Activated CD8-positive, alpha-beta memory T cell treated with anti-CD3 and anti-CD28 coated beads for 24 hours (primary cell): ENCODE measurements at regions not wholly inside any gene's neighbourhood (a gene's known extent, or its start where the extent isn't known, plus 50 kb on each side); places are given as distances from the start of the nearest gene placed in this dataset.
"Not testable (repeated sequence)": the region's sequence is repeated elsewhere in the genome, so short reads cannot be mapped to it uniquely, and the experiment has no call there.

Experiments
- DNase-seq: peaks from one replicate; pipeline ENCODE4 v3.0.0-alpha.2; 2020

DNA sequence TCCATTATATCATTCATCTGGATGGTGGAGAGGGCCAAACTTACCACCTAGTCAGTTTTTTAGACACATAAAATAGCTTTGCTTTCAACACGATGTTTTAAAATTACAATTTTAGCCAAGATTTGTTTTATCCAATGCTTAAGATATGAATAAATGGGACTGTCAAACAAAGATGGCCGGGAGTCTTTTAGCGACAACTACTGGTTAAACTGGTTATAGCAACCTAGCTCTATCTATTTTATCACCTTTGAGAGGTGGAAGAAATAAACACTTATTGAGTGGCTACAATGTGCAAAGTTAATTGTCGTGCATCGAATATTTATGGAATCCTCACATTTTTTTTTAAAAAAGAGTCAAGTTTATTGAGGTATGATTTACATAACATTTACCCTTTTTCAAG lies 279.8 kb downstream of the MIAT start:
- DNase-seq = no peak

DNA sequence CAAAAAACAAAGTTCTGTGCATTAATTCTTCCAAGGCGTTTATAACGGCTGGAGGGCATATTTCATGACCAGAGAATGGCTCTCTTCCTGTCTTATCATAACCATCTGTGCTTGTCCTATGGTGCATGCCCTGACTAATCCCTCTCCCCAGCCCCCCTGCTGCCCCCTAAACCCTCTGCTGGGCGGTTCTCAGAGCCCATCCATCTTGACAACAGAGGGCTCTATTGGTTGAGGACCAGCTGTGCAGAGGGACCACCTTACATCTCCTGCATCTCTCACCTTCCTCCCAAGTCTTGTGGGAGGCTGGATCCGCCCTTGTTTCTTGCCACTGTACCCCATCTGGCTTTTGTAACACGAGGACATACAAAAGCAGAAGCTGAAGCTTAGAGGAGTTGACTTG lies 282.1 kb downstream of the MIAT start:
- DNase-seq = no peak

DNA sequence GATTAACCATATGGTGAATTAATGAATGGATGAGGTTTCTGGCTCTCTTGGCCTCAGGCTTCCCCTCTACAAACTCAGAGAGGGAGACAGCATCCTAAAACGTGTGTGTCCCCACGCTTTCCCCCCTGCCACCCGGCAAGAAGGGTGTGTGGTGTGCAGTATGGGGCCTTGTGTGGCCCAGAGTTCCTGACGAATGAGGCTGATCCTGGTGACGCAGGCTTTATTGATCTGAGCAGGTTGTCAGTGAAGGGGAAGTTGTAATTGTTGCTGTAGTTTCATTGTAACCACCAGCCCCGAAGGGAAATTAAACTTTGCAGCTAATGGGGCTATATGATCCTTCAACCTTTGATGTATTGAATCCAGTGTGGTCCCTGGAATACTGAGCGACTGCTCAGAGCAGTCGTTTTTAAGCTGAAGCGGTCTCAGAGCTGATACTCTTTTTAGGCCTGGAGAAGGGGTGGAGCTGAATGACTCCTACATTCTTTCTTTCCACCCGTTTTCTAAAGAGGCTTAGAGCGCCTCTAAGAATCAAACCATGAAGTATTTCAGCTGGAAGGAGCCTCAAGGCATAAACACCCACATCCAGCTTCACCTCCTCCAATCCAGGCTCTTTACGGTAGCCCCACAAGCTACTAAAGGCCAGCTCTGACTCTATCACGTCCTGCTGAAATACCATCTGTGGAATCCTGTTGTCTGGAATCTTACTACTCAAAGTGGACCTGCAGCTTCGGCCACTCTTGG lies 284.7 kb downstream of the MIAT start:
- no peak for DNase-seq

DNA sequence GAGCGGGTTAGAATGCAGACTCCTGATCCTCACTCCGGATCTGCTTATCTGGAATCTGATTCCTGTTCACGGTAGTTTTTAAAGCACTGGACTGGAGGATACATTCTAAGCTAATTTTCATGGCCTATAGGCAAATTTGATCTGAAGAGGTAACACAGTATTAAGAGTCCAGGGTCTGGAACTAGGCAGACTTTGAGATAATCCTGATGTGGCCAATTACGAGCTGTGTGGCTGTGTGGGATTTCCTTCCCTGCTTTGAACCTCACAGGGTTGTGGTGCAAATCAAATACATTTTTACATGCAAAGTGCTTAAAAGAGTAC lies 285.2 kb downstream of the MIAT start:
- no peak for DNase-seq

DNA sequence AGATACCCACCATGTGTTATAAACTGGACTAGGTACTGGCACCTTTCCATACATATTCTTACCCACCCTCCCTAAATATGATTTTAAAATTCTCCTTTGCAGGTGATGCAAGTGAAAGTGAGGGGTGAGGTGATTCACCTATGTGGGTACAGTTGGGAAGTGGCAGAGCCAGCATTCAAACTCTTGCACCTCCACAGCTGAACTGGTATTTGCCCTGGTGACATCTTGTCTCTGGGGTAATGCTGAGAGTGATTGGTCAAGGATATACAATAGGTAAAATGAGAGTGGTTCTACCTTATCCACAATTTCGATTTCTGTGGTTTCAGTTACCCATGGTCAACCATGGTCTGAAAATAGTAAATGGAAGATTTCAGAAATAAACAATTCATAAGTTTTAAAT lies 288.2 kb downstream of the MIAT start:
- DNase-seq = no peak

DNA sequence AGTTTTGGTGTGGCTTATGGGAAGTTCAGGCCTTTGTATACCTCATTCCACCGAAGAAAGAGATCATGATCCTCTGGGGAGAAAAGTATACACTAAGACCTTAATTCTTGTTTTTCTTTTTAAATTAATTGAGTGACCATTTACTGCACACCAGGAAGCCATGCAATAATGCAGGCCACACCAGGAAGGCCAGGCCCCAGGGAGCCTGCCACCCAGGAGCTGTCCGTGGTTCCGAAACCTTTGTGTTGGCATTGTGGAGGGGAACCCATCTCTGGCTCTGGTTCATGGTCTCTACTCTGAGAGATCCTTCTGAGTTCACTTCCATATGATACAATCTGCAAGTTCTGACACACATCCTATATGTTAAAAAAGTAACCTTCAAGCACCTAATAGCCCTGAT lies 291.8 kb downstream of the MIAT start:
- no peak for DNase-seq

DNA sequence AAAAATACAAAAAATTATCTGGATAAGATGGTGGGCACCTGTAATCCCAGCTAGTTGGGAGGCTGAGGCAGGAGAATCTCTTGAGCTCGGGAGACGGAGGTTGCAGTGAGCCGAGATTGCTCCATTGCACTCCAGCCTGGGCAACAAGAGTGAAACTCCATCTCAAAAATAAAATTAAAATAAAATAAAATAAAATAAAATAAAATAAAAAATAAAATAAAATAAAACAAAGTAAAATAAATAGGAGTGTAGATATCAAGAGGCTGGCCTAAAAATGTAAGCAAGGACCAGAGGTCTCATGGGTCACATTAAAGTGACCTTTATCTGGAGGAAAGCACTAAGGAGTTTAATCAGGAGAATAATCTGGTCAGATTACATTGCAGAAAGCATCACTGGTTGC lies 293.8 kb downstream of the MIAT start:
- DNase-seq = not testable (repeated sequence)

DNA sequence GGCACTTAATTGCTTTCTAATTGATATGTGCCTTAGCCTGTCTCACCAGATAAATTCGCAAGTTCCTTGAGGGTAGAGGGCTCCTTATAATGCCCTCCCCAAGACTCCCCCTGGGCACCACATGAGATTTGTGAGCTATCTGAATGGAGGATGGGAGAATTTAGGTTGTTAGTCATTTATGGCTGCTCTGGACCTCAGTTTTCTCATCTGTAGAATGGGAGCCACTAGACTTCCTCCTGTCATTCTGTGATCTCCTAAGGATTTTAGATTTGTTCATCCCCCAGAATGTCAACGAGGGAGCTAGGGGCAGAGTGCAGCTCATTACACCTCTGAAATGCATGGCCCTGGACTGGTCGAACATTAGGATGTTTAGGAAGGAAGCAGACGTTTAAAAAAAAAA lies 294.6 kb downstream of the MIAT start:
- DNase-seq = no peak

DNA sequence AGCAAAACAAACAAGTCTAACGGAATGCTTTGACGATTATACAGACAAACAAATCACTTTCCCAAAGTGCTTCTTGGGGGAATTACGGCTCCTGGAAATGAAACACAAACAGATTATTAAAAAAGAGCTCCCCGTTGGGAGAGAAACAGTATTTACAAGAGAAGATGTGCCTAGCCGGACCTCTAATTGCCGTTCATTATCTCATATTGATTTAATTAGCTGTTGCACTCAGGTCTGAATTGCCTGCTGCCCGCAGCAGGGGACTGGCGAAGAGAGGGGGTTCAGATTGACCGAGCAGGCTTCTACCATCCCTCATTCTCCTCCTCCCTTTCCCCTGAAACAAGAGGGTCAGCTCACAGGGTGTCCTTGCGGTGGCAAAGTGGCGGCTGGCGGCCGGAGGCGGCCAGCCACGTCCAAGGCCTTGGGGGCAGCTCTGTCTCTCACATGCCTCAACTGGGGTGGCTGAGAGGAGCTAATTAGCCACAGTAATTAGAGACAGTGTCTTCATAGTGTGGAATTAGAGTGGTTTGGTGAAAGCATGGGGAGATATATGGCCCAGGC lies 295.1 kb downstream of the MIAT start:
- DNase-seq = no peak

DNA sequence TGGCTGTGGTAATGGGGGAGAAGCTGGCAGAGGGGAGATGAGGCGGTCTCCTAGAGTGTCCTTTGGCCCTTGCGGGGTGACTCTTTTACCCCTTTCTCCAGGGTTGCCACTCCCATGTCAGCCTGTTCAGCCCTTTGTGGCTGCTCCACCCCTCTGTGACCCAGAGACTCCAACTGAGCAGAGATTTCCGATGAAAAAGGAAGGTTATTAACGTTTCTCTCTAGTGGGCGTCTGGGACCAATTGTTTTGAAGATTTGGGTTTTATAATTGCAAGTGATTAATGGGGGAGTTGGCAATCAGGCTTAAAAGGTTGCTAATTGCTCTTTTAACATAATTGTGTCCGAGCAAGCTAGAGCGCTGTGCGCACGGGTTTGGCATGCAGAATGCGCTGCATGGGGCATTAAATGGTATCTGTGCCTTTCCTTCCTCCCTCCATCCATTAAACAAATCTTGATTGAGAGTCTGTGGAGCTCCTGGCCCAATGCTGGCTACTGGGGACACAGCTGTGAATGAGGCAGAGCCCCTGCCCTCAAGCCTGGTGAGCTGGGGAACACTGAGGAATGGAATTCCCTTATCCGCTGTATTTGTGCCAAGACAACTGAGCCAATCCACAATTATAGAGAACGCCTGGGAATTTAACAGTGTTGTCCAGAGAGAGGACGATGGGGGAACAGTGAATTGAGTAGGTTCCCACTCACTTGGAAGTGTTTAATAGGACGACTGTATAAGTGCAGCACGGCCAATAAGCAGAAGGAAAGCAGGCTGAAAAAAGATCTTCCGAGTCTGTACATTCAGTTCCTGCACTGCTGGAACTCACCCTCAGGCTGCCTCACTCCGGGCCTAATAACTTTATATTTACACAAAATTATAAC lies 295.9 kb downstream of the MIAT start:
- no peak for DNase-seq

DNA sequence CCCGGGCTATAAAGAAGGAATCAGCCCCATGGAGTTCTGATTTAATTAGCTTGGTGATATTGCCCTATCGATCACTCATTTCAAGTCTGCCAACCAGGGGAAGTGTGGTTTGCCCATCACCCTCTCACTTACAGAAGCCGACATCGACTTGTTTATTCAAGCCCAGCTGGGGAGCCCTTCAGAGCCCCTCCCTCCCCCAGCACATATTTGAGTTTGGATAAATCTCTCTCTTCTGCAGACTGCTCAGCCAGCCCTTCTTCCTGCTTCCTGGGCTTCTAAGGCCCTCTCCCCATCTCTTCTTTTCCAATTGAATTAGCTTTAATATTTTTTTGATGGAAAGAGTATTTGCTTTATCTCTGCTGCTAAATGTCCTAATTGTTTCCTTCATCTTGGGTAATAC lies 299.0 kb downstream of the MIAT start:
- no peak for DNase-seq

DNA sequence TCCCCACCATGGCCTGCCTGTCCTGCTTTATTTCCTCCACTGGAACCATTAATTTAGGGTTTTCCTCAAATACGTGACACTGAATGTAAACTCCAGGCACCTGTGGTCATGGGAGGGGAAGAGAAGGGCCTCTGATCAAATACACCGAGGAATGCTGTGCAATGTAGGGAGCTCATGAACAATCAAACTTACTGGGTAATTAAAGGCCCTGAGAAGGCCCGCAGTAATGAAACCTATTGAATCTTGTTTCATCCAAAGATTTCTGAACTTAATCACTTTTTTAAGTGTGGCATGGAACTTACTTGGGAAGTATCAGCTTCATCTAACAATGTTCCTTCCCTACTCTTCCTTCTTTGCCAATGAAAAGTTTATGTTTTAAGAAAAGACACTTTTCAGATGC lies 299.8 kb downstream of the MIAT start:
- DNase-seq = no peak

DNA sequence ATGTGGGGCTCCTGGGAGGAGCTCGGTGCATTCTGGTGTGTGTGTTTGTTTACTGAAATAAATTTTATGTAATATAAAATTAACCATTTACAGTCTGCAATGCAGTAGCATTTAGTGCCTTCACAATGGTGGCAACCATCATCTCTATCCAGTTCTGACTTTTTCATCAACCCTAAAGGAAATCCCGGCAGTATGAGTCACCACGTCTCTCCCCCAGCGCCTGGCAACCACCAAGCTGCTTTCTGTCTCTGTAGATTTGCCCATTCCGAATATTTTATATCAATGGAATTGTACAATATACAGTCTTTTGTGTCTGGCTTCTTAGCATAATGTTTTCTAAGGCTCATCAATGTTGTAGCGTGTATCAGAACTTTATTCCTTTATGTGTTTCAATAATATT lies 300.5 kb downstream of the MIAT start:
- no peak for DNase-seq

DNA sequence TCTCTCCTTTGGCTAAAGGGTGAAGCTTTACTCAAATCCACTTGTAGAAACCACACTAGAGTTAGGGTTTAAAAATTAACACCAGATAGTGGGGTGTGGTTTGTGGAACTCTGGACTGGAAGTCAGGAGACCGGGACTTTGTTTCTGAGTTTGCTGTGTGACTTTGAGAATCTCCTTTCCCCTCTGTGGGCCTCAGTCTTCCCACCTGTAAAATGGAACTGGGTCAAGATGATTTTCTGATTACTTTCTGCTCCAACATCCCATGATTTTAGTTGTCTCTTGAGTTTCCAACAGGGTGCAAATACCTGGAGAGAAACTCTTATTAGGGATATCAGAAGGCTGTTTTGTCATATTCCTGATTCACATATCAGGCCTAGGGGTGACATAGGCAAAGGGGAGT lies 301.0 kb downstream of the MIAT start:
- DNase-seq = no peak

DNA sequence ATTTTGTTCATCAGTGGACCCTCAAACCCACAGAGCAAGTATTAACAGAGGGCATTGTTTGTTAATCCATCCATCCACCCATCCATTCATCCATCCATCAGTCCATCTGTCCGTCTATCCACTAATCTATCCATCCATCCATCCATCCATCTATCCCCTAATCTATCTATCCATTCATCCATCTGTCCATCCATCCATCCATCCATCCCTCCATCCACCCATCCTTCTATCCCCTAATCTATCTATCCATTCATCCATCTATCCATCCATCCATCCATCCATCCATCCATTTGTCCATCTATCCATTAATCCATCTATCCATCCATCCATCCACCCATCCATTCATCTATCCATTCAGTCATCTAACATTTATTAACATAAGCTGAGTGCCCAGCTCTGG lies 307.3 kb downstream of the MIAT start:
- no peak for DNase-seq

DNA sequence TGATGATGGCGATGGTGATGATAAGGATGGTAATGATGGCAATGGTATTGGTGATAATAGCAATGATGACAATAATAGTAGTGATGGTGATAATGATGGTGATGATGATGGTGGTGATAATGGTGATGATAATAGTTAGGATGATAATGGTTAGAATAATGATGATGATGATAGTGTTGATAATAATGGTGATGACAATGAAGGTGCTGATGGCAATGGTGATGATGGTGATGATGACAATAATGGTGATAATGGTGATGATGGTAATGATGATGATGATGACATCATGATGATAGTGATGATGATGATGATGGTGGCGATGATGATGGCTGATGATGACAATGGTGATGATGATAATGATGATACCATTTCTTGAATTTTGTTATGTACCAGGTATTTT lies 309.9 kb downstream of the MIAT start:
- DNase-seq = no peak

DNA sequence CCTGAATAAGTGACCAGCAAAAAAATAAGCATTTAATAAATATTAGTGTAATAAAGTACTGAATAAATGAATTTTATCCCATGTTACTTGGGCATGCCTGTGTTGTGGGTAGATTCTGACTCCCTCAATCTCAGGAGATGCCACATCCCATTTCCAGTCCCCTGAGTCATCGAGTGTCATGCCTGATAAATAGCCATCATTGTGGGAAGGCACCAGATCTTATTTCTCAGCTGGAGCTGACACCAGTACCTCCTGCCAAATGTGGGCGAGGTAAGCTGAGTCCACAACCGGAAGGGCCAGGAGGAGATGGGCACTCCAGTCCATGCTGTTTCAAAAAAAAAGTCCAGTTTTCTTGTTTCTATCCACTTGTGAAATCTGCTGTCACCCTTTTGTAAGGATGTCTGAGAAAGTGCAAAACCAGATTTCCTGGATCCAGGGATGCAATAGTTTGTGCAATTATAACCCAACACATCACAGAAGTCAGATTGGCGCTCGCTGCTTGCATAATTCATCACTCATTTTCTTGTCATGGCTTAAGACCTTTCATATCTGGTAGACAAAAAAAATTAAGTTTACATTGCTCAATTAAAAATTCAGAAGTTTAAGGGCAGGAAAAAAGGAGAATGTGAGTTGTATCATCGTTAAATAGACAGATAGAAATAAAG lies 311.6 kb downstream of the MIAT start:
- no peak for DNase-seq

DNA sequence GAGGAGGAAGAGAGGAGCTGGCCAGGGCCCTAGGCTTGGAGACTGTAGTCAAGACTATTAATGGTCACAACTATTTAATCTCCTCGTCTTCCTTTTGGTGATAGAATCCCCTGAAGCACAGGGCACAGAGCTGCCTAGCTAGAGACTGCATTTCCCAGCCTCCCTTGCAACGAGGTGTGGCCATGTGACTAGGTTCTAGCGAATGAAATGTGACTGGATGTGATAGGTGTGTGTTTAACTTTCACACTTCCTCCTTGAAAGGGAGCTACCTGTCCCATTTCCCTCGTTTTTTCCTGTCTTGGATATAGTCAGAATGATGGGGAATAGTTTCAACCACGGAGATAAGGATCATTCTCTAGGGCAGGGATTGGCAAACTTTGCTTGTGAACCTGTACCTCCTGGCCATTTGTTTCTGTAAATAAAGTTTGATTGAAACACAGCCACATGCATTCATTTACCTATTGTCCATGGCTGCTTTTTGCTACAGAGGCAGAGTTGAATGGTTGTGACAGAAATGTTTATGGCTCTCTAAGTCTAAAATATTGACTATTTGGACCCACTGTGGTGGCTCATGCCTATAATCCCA lies 313.5 kb downstream of the MIAT start:
- DNase-seq = no peak

DNA sequence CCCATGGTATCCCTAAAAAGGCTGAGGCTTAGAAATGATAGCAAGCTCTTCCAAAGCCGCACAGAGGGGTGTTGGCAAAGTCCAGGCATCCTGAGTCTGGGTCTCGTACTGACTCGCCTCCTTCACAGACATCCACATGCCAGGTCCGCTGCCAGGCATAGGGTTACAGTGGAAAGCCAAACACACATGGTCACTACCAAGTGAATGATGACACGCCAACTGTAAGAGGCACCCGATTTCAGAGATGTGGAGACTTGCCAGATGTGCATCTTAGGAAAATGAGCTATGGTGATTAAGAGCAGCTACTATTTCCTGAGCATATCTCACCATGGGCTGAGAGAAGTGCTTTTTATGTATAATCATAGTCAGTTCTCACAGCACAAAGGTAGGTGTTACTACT lies 314.9 kb downstream of the MIAT start:
- no peak for DNase-seq

DNA sequence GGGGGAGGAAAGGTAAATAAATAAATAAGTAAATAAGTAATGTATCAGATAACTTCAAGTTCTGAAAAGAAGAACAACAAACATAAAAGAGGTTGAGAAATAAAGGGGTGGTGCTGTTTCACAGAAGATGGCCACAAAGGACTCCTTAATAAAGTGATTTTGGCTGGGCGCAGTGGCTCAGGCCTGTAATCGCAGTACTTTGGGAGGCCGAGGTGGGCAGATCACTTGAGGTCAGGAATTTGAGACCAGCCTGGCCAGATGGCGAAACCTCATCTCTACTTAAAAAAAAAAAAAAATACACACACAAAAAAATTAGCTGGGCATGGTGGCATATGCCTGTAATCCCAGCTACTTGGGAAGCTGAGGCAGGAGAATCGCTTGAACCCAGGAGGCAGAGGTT lies 315.5 kb downstream of the MIAT start:
- not testable (repeated sequence) for DNase-seq

DNA sequence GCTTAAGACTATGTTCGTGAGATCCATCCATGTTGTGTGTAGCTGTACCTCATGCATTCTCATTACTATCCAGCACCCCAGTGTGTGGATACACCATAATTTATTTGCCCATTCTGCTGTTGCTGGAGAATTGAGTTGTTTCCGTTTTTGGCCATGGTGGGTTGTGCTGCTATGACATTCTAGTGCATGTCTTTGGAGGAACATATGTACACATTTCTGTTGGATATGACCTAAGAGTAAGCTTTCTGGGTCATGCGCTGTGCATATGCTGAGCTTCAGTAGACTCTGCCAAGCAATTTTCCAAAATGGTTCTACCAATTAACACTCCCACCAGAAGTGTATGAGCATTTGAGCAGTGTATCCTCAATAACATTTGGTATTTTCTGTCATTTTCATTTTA lies 316.6 kb downstream of the MIAT start:
- DNase-seq = no peak

DNA sequence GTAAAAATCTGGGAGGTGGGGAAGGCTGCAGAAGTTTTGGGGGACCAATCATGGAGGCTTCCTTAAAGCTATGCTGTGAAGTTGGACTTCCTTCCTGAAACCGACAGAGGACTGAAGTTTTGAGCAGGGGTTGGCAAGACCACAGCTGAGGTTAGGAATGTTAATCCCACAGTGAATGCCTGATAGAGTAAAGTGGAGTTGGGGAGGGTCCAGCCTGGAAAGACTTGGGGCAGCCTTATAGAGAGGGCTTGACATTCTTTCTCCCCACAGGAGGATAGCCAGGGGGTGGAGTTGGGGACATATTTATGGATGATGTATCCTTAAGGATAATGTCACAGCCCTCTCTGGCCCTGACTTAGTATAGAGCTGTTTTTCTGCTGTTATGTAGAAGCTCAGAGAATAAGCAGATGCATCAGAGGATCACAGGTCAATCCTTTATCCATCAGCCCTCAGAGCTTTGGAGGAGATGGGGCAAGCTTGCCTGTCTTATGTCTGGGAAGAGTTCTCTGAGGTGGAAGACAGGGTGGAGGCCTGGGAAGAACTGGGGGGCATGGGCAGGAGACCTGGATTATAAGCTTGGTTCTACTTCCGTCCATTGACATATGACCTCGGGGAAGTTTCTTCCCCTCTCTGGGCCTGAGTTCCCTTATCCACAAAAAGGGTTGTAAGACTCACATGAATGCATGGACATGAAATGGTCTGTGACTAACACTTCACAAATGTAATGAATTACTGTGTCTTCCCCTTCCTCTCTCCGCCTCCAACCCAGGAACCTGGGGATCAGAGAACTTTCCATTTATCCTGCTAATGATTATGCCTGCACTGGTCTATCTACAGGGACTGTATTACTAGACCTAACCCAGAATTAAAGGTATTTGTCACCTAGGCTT lies 317.8 kb downstream of the MIAT start:
- no peak for DNase-seq
